ENCODE measurements at regions not wholly inside any gene's neighbourhood (a gene's known extent, or its start where the extent isn't known, plus 50 kb on each side); places are given as distances from the start of the nearest gene placed in this dataset.

DNA sequence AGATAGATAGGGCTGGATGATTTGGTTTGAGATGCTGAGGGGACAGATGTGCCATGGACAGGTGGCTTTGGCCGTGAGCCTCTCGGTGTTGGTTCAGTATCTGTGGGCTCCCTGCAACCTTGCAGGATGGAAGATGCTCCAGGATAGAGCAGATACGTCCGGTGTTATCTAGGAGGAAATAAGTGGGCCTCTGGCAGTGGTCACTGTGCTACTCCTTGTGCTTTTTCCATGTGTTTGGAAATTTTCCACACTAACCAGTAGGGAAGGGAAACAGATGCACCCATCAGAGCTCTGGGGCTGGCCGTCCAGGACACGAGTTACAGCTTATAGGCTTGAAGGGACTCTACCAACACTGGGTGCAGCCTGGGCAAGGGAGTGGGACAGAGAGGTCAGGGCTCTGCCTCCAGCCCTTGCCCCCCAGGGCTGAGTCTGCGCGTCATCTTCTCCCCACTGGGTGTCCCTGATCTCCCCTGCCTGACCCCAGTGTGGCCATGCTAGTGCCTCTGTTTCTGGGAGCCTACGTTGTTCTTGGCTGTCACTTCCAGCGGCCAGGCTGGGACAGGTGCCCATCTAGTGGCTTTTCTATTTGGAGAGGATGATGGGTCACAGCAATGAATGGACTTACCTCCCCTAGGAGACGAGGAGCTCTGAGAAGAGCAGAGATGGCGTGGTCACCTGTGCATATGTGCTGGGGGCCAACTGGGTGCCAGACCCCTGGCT is 166.9 kb downstream of the SEC14L1 start:
- POLR2A ChIA-PET = no interaction called here
- DNase-seq (ENCODE audit: extremely low spot score) = no peak
- TF ChIP-seq, protein P1, sequence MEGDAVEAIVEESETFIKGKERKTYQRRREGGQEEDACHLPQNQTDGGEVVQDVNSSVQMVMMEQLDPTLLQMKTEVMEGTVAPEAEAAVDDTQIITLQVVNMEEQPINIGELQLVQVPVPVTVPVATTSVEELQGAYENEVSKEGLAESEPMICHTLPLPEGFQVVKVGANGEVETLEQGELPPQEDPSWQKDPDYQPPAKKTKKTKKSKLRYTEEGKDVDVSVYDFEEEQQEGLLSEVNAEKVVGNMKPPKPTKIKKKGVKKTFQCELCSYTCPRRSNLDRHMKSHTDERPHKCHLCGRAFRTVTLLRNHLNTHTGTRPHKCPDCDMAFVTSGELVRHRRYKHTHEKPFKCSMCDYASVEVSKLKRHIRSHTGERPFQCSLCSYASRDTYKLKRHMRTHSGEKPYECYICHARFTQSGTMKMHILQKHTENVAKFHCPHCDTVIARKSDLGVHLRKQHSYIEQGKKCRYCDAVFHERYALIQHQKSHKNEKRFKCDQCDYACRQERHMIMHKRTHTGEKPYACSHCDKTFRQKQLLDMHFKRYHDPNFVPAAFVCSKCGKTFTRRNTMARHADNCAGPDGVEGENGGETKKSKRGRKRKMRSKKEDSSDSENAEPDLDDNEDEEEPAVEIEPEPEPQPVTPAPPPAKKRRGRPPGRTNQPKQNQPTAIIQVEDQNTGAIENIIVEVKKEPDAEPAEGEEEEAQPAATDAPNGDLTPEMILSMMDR (IDR thresholded peaks at IDR 0.05; ENCODE audit: control extremely low read depth, extremely low read depth, low read depth, missing control alignments) = no peak
- CTCF ChIA-PET = no interaction called here

DNA sequence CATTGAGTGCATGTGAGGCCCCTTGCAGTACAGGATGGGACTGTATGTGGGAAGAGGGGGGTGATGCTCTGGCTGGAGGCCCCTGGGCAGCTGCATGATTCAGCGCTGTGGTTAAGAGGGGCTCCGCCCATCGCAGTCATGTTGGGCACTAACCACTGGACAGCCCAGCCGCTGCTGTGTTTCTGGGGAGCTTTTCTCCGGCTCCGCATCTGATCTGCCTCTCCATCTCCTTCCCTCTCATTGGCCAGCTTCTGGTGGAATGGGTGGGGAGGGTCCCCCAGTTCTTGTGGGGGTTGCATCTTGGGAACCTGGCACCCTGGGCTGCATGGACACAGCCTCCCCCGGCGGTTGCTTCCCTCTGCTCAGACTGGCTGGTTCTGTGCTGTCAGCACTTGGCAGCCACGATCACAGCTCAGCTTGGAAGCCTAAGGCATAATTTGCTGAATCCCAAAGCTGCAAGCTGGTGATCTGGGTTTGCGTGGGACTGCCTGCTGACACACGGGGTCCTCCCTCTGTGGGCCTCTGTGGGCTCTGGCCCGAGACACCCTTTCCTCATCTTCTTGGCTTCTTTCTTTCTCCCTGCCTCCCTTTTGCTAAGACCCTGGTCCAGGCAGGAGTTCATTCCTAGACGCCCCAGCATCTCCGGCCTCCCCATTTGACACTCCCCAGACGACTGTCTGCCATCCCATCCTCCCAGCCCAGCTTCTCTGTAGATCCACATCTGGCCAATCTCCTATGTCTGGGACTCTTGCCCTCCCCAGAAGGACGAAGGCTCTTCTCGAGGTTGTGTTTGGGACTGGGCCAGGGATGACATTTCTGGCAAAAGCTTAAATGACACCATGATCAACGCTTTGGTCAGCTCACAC is 168.3 kb downstream of the SEC14L1 start:
- ChIA-PET POLR2A (no interaction called here), CTCF (interaction anchor here (1.2 kb wide), 1 partner anchor 23 kb away, joined by 3 read pairs; no protein-coding TSS in a partner anchor)
- TF ChIP-seq, protein P1 (IDR thresholded peaks at IDR 0.05; ENCODE audit: control extremely low read depth, extremely low read depth, low read depth, missing control alignments) = no peak
- DNase-seq (ENCODE audit: extremely low spot score) = no peak

DNA sequence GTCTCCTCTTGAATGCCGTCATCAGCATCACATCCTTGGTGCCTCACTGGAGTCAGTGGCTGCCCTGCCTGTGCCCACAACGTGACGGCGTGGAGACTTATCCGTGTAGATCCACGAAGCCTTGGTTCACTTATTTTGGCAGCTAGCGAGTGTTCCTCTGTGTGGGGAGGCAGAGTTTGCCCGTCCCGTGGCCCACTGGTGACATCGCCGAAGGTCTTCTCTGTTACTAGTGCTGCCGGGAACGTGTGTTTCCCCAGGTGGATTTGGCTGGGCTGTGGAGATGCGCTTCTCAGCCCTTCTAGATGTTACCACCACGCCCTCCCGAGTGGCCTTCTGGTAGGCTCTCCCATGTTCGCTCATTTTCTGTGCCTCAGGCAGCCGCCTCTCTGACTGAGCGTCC is 169.6 kb downstream of the SEC14L1 start:
- CTCF ChIA-PET = interaction anchor here (1.2 kb wide), 1 partner anchor 21 kb away, joined by 3 read pairs; no protein-coding TSS in a partner anchor
- POLR2A ChIA-PET = no interaction called here
- TF ChIP-seq, protein P1 (IDR thresholded peaks at IDR 0.05; ENCODE audit: control extremely low read depth, extremely low read depth, low read depth, missing control alignments) = no peak
- DNase-seq (ENCODE audit: extremely low spot score) = no peak

DNA sequence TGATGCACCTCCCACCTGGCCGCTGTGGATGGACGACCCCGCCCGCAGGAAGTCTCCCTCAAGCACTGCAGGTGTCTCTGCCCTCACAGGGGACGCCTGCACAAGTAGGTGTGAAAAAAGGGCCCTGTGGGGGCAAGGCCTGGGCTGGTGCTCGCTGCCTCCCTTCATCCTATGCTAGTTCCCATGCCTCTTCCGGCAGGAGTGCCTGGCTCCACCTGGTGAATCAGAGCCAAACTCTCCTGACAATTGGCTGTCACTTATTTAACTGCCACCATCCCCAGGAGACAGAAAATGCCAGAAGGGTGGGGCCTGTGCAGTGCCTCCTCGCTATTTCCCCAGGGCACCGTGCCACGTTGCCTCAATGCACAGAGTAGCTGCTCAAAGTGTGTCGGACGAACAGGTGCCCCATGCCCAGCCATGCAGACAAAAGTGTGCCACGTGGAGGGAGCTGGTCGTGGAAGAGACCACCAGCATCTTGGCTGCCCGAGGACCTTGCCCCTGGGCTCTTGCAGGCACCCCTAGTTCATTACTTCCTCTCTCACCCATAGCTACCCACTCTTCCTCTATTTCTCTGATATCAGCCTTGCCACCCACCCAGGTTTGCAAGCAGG is 170.7 kb downstream of the SEC14L1 start:
- TF ChIP-seq, protein P1 (IDR thresholded peaks at IDR 0.05; ENCODE audit: control extremely low read depth, extremely low read depth, low read depth, missing control alignments) = no peak
- DNase-seq (ENCODE audit: extremely low spot score) = no peak
- CTCF ChIA-PET = no interaction called here
- POLR2A ChIA-PET = no interaction called here

DNA sequence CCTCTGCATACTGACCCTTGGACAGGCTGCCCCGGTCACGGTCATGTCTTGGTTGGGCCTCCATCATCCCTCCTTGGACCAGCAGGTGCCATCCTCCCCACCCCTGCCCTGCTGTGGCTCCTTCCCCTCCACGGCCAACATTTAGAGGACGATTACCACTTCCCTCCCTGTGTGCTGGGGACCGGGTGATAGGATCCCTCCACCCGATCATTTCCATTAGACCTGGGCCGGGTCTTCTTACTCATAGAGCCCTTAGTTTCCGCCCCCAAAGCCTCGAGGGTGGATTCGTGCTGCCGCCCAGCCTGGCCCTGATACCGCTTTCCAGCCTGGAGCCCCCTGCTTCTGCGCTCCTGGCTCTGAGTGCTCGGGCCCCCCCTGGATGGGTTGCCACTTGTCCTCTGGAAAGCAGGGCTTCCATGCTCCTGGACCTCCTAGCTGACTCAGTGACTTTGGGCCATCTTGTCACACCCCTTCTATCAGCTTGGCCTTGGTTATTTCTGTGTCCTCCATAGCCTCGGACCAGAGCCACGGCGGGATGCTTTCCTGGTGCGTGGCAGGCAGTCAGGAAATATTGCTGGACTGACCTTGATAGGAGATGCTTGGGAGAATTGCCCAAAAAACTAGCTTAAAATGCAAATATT is 171.4 kb downstream of the SEC14L1 start:
- CTCF ChIA-PET = interaction anchor here (1.3 kb wide), 1 partner anchor 225 kb away, joined by 3 read pairs; no protein-coding TSS in a partner anchor
- POLR2A ChIA-PET = interaction anchor here (0.6 kb wide), 1 partner anchor 220 kb away, joined by 3 read pairs; no protein-coding TSS in a partner anchor
- no peak for DNase-seq (ENCODE audit: extremely low spot score)
- TF ChIP-seq, protein P1 (IDR thresholded peaks at IDR 0.05; ENCODE audit: control extremely low read depth, extremely low read depth, low read depth, missing control alignments) = no peak
